ENCODE measurements at regions not wholly inside any gene's neighbourhood (a gene's known extent, or its start where the extent isn't known, plus 50 kb on each side); places are given as distances from the start of the nearest gene placed in this dataset.

- TF ChIP-seq POLR2AphosphoS5 (IDR thresholded peaks at IDR 0.05) = no peak
- TF ChIP-seq EP300 (IDR thresholded peaks at IDR 0.05; ENCODE audit: low read depth) = no peak
These were observed 150.4 kb upstream of the NOCT start for GRCh38 chr4:138864961-138865720.
